Heart left ventricle (tissue), 13 donors: ENCODE measurements at regions not wholly inside any gene's neighbourhood (a gene's known extent, or its start where the extent isn't known, plus 50 kb on each side); places are given as distances from the start of the nearest gene placed in this dataset.

ENCODE experiments used
- POLR2A ChIP-seq, 2 donors: fragments of 450-650 bp; IDR thresholded peaks; one replicate each; pipeline ENCODE4 v1.6.1; 2017; ENCODE audit warnings: antibody characterized with exemption in 2 of 2, mild to moderate bottlenecking in 2 of 2, moderate library complexity in 2 of 2
- TF ChIP-seq, protein P1 (sequence below), 12 donors: fragments of 200-600 bp; sonication (generic) in 4 of 12; IDR thresholded peaks; one replicate each; pipeline versions ENCODE4 v1.5.0 to v1.8.0; 2018 to 2022; ENCODE audit warnings: antibody characterized with exemption in 12 of 12, mild to moderate bottlenecking in 5 of 12
- donor health status: ischemic (EF 13 %, LVEDD 7.1; RV severe dilation, severe dysfunction).
- donor health status: DM: no; HTN: yes; CAD: no.
- donor health status: DM: no; HTN: no; CAD: no.
- donor health status: ischemic (EF 25% LVEDD 6.9; RV normal size, moderate dysfunction).
- donor health status: ischemic (EF 25% LVEDD 5.7; RV mildly dilated, moderate dysfunction).
- donor health status: ischemic (EF 35%, LVEDD 5.7; RV mildly dilated, moderate dysfunction).
- donor health status: nonischemic (EF 11% LVEDD 7.7; RV severe dilation, severe dysfunction).
- donor health status: DM: yes; HTN: yes; CAD: no.
- donor health status: PGD.
- donor health status: ischemic (EF 29% LVEDD 5.4; RV normal size, mild dysfunction).
- donor health status: nonischemic (EF 23%, LVEDD 6.1; RV moderate dilation, normal function).

DNA sequence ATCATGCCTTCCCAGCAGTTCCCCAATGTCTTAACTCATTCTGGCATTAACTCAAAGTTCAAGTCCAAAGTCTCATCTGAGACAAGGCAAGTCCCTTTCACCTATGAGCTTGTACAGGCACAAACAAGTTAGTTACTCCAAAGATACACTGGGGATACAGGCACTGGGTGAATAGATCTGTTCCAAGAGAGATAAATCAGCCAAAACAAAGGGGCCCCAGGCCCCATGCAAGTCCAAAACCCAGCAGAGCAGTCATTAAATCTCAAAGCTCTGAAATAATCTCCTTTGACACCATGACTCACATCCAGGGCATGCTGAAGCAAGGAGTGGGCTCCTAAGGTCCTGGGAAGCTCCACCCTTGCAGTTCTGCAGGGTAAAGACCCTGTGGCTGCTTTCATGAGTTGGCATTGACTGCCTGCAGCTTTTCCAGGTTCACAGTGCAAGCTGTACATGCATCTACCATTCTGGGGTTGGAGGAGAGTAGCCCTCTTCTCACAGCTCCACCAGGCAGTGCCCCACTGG, 332.2 kb upstream of the KIF2B start:
- TF ChIP-seq, protein P1, sequence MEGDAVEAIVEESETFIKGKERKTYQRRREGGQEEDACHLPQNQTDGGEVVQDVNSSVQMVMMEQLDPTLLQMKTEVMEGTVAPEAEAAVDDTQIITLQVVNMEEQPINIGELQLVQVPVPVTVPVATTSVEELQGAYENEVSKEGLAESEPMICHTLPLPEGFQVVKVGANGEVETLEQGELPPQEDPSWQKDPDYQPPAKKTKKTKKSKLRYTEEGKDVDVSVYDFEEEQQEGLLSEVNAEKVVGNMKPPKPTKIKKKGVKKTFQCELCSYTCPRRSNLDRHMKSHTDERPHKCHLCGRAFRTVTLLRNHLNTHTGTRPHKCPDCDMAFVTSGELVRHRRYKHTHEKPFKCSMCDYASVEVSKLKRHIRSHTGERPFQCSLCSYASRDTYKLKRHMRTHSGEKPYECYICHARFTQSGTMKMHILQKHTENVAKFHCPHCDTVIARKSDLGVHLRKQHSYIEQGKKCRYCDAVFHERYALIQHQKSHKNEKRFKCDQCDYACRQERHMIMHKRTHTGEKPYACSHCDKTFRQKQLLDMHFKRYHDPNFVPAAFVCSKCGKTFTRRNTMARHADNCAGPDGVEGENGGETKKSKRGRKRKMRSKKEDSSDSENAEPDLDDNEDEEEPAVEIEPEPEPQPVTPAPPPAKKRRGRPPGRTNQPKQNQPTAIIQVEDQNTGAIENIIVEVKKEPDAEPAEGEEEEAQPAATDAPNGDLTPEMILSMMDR (IDR thresholded peaks at IDR 0.05): no peak
- no peak for TF ChIP-seq POLR2A (IDR thresholded peaks at IDR 0.05)
